GM21723 (cell line): ENCODE measurements at regions not wholly inside any gene's neighbourhood (a gene's known extent, or its start where the extent isn't known, plus 50 kb on each side); places are given as distances from the start of the nearest gene placed in this dataset.
"Not testable (repeated sequence)": the region's sequence is repeated elsewhere in the genome, so short reads cannot be mapped to it uniquely, and the experiment has no call there.

Source experiments
- ATAC-seq: cut with Tn5 transposase; IDR thresholded peaks from one replicate; pipeline ENCODE4 v1.9.1; 2021; ENCODE audit warnings: mild to moderate bottlenecking, moderate library complexity; ENCODE audit not compliant: unreplicated experiment

GRCh38 chr14:37838778-37839177 is 243.3 kb downstream of the TTC6 start:
- not testable (repeated sequence) for ATAC-seq

GRCh38 chr14:37841039-37841438 is 245.6 kb downstream of the TTC6 start:
- ATAC-seq, result not testable (repeated sequence)

- ATAC-seq, result no peak
Measured at GRCh38 chr14:37842106-37842505, 246.7 kb downstream of the TTC6 start.

- ATAC-seq, result no peak
Measured at GRCh38 chr14:37843954-37844607, 248.7 kb downstream of the TTC6 start.

GRCh38 chr14:37844614-37845013 is 249.2 kb downstream of the TTC6 start:
- ATAC-seq, result no peak

- no peak for ATAC-seq
Measured at GRCh38 chr14:37848985-37849621, 253.7 kb downstream of the TTC6 start.

GRCh38 chr14:37851054-37851453 is 255.6 kb downstream of the TTC6 start:
- ATAC-seq, result no peak

- no peak for ATAC-seq
Measured at GRCh38 chr14:37855871-37856270, 260.4 kb downstream of the TTC6 start.

- no peak for ATAC-seq
Measured at GRCh38 chr14:37857774-37858266, 262.4 kb downstream of the TTC6 start.

GRCh38 chr14:37858733-37859132 is 263.3 kb downstream of the TTC6 start:
- ATAC-seq, result no peak

- no peak for ATAC-seq
Measured at GRCh38 chr14:37859177-37859576, 263.7 kb downstream of the TTC6 start.

GRCh38 chr14:37862263-37862662 is 266.8 kb downstream of the TTC6 start:
- ATAC-seq, result no peak

- no peak for ATAC-seq
Measured at GRCh38 chr14:37864128-37864527, 268.7 kb downstream of the TTC6 start.

GRCh38 chr14:37864861-37865718 is 269.7 kb downstream of the TTC6 start:
- no peak for ATAC-seq

GRCh38 chr14:37865719-37866549 is 270.5 kb downstream of the TTC6 start:
- no peak for ATAC-seq

- ATAC-seq, result no peak
Measured at GRCh38 chr14:37869633-37870032, 274.2 kb downstream of the TTC6 start.

GRCh38 chr14:37870170-37870569 is 274.7 kb downstream of the TTC6 start:
- ATAC-seq, result no peak

- ATAC-seq, result no peak
Measured at GRCh38 chr14:37870632-37871346, 275.4 kb downstream of the TTC6 start.

- not testable (repeated sequence) for ATAC-seq
Measured at GRCh38 chr14:37874065-37874428, 278.6 kb downstream of the TTC6 start.

- peak; percentile 99 for ATAC-seq
Measured at GRCh38 chr14:37874429-37875109, 279.1 kb downstream of the TTC6 start.
